PC-3 (cell line): ENCODE measurements at regions not wholly inside any gene's neighbourhood (a gene's known extent, or its start where the extent isn't known, plus 50 kb on each side); places are given as distances from the start of the nearest gene placed in this dataset.

Experiments used
- CTCF ChIP-seq: fragments of 300-600 bp; sonication (generic); conservative IDR thresholded peaks from 2 replicates; pipeline ENCODE4 v1.5.1; 2017; ENCODE audit warnings: antibody characterized with exemption, low read depth, mild to moderate bottlenecking, low read length
- EZH2phosphoT487 ChIP-seq: fragments of 300-600 bp; sonication (generic); IDR thresholded peaks from 2 replicates; pipeline ENCODE4 v1.6.1; 2018; ENCODE audit warnings: mild to moderate bottlenecking, antibody characterized with exemption, low read length, borderline replicate concordance

GRCh38 chr5:85814596-85814995 is 803.1 kb upstream of the COX7C start:
- TF ChIP-seq EZH2phosphoT487, result no peak
- no peak for TF ChIP-seq CTCF
